OCI-LY1 (cell line): ENCODE measurements at regions not wholly inside any gene's neighbourhood (a gene's known extent, or its start where the extent isn't known, plus 50 kb on each side); places are given as distances from the start of the nearest gene placed in this dataset.

ENCODE experiments used
- EZH2 ChIP-seq: fragments of 200-600 bp; sonication (generic), shearing (Covaris generic); IDR thresholded peaks from 2 replicates; pipeline ENCODE4 v1.8.0; 2017; ENCODE audit warnings: borderline replicate concordance, mixed run types, mild to moderate bottlenecking, antibody characterized with exemption, low read length, moderate library complexity, mixed read lengths
- TF ChIP-seq, protein P1 (sequence below): fragments of 200-600 bp; sonication (generic), shearing (Covaris generic); IDR thresholded peaks from 2 replicates; pipeline ENCODE4 v1.5.1; 2017; ENCODE audit warnings: mild to moderate bottlenecking, antibody characterized with exemption, low read length, moderate library complexity, mixed read lengths

DNA sequence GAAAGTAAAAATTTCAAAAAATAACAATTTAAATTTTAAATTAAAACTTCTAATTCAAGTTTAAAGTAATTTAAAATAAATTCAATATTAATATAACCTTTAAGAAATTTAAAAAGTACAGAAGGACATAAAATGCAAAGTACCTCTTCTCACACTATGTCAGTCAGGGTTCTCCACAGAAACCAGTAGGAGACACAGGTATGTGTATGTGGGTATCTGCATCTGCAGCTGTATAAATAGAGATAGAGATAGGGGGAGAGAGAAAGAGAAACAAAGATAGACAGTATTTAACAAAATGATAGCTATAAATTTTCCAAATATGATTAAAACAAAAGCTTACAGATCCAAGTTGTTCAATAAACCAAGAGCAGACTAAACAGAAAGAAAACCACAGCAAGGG, 190.8 kb downstream of the ERMARD start:
- no peak for TF ChIP-seq EZH2
- TF ChIP-seq, protein P1, sequence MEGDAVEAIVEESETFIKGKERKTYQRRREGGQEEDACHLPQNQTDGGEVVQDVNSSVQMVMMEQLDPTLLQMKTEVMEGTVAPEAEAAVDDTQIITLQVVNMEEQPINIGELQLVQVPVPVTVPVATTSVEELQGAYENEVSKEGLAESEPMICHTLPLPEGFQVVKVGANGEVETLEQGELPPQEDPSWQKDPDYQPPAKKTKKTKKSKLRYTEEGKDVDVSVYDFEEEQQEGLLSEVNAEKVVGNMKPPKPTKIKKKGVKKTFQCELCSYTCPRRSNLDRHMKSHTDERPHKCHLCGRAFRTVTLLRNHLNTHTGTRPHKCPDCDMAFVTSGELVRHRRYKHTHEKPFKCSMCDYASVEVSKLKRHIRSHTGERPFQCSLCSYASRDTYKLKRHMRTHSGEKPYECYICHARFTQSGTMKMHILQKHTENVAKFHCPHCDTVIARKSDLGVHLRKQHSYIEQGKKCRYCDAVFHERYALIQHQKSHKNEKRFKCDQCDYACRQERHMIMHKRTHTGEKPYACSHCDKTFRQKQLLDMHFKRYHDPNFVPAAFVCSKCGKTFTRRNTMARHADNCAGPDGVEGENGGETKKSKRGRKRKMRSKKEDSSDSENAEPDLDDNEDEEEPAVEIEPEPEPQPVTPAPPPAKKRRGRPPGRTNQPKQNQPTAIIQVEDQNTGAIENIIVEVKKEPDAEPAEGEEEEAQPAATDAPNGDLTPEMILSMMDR: no peak
